Prostate gland (tissue), 2 donors: ENCODE measurements at regions not wholly inside any gene's neighbourhood (a gene's known extent, or its start where the extent isn't known, plus 50 kb on each side); places are given as distances from the start of the nearest gene placed in this dataset.

Experiments
- POLR2A ChIP-seq: fragments of 450-650 bp; IDR thresholded peaks from one replicate; pipeline ENCODE4 v1.6.1; 2016; ENCODE audit warnings: antibody characterized with exemption, mild to moderate bottlenecking
- POLR2AphosphoS5 ChIP-seq: sonication (generic); formaldehyde crosslinking; IDR thresholded peaks from one replicate; pipeline ENCODE4 v1.6.1; 2017; ENCODE audit warnings: antibody characterized with exemption
- TF ChIP-seq, protein P1 (sequence below), 4 experiments: fragments of 200-600 bp in 2 of 4; fragments of 450-650 bp in 2 of 4; sonication (generic) in 2 of 4; IDR thresholded peaks; 1 replicate in 3 of 4; 2 replicates in 1 of 4; pipeline ENCODE4 v1.5.1; 2016 to 2019; ENCODE audit warnings: antibody characterized with exemption in 4 of 4, mild to moderate bottlenecking in 2 of 4, moderate library complexity in 2 of 4

DNA sequence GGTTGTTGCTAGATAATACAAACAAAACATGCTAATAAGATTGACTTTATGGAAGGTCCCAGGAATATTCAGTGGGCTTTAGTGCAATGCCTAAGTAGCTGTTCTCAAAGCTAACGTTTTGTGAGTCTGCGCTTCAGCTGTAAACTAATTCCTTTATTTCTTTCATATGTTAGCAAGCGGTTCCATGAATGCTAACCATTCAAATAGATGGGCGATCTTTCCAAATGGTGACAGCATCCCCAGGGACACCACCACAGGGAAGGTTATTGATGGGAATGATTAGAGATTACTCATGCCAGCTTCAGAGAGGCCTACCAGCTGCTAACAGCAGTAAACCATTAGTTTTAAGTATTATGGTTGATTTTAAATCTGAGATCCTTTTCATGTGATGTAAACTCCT lies 405.7 kb upstream of the MCTP2 start:
- no peak for TF ChIP-seq POLR2A
- TF ChIP-seq, protein P1, sequence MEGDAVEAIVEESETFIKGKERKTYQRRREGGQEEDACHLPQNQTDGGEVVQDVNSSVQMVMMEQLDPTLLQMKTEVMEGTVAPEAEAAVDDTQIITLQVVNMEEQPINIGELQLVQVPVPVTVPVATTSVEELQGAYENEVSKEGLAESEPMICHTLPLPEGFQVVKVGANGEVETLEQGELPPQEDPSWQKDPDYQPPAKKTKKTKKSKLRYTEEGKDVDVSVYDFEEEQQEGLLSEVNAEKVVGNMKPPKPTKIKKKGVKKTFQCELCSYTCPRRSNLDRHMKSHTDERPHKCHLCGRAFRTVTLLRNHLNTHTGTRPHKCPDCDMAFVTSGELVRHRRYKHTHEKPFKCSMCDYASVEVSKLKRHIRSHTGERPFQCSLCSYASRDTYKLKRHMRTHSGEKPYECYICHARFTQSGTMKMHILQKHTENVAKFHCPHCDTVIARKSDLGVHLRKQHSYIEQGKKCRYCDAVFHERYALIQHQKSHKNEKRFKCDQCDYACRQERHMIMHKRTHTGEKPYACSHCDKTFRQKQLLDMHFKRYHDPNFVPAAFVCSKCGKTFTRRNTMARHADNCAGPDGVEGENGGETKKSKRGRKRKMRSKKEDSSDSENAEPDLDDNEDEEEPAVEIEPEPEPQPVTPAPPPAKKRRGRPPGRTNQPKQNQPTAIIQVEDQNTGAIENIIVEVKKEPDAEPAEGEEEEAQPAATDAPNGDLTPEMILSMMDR (IDR thresholded peaks at IDR 0.05): no peak
- TF ChIP-seq POLR2AphosphoS5: no peak
